ENCODE measurements at regions not wholly inside any gene's neighbourhood (a gene's known extent, or its start where the extent isn't known, plus 50 kb on each side); places are given as distances from the start of the nearest gene placed in this dataset.

- WGBS (ENCODE audit: insufficient coverage, low lambda C conversion rate), result 100% methylated on average over 1 of the region's 2 CpGs
- Histone ChIP-seq H3K27me3 (ENCODE audit: control insufficient read depth, insufficient read depth, low read length) (no peaks in the 10 kb centered on the region), H3K27ac (ENCODE audit: low read length) (no peak overlapping the region), H3K9me3 (ENCODE audit: control insufficient read depth, low read depth, low read length) (no peaks in the 10 kb centered on the region), H3K4me3 (ENCODE audit: low read length) (no peak overlapping the region), H3K4me1 (ENCODE audit: control insufficient read depth, insufficient read depth, low read length) (no peaks in the 10 kb centered on the region), H3K36me3 (ENCODE audit: control insufficient read depth, insufficient read depth, low read length) (no peaks in the 10 kb centered on the region)
- no peak for DNase-seq
Observed at GRCh38 chr20:4457566-4458543, 208.8 kb upstream of the ADRA1D start.

DNA sequence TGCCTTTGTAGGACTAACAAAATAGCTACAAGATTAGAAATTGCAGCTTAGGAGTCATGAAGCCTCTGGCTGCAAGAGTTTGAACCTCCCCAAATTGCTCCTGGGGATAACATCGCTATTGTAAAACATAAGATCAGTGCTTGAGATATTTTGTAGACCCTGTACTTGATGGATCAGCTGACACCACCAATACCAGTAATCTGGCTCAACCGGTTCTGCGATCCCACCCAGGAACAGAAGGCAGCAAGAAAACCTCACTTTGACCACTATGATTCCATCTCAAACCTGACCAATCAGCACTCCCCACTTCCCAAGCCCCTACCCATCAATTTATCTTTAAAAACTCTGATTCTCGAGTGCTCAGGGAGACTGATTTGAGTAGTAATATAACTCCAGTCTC is 206.9 kb upstream of the ADRA1D start:
- Histone ChIP-seq H3K9me3 (ENCODE audit: control insufficient read depth, low read depth, low read length) (no peaks in the 10 kb centered on the region), H3K36me3 (ENCODE audit: control insufficient read depth, insufficient read depth, low read length) (no peaks in the 10 kb centered on the region), H3K4me1 (ENCODE audit: control insufficient read depth, insufficient read depth, low read length) (no peaks in the 10 kb centered on the region), H3K4me3 (ENCODE audit: low read length) (no peak overlapping the region), H3K27ac (ENCODE audit: low read length) (no peak overlapping the region), H3K27me3 (ENCODE audit: control insufficient read depth, insufficient read depth, low read length) (no peaks in the 10 kb centered on the region)
- WGBS (ENCODE audit: insufficient coverage, low lambda C conversion rate), result no CpG with 5 or more reads among the region's 4 CpGs
- no peak for DNase-seq

DNA sequence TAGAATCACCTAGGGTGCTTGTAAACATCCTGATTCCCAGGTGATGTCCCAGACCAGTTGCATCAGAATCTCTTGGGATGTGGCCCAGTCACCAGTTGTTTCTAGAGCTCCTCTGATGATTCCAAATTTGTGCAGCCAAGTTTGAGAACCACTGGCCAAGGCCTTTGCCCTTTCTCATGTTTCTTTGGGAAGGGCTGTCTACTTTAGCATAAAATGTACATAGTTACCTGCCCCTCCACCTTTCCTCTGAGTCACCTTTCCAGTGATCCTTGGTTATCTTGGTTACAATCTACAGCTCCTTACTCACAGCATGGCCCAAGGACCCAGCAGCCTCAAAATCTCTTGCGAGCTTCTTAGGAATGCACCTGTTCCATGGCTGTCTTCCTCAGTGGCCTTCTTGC is 206.2 kb upstream of the ADRA1D start:
- no peaks in the 10 kb centered on the region for H3K9me3 ChIP-seq (ENCODE audit: control insufficient read depth, low read depth, low read length)

DNA sequence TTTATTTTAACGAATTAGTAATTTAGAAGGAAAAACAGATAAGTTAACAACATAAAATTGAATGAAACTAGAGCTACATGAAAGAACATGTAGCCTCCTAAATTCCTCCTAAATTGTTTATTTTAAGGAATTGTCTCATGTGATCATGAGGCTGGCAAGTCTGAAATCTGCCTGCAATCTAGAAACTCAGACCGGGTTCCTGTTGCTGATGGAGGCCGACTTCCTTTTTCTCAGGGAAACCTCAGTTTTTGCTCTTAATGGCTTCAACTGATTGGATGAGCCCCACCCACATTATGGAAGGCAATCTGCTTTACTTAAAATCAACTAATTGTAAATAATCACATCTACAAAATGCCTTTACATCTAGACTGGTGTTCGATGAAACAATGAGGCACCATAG is 205.0 kb upstream of the ADRA1D start:
- Histone ChIP-seq H3K27ac (ENCODE audit: low read length) (no peak overlapping the region), H3K4me1 (ENCODE audit: control insufficient read depth, insufficient read depth, low read length) (no peaks in the 10 kb centered on the region), H3K27me3 (ENCODE audit: control insufficient read depth, insufficient read depth, low read length) (no peaks in the 10 kb centered on the region), H3K9me3 (ENCODE audit: control insufficient read depth, low read depth, low read length) (no peaks in the 10 kb centered on the region), H3K36me3 (ENCODE audit: control insufficient read depth, insufficient read depth, low read length) (no peaks in the 10 kb centered on the region), H3K4me3 (ENCODE audit: low read length) (no peak overlapping the region)
- no peak for DNase-seq
- WGBS (ENCODE audit: insufficient coverage, low lambda C conversion rate), result 100% methylated on average over 1 of the region's 4 CpGs

More for the DNA sequence above, 206.2 kb upstream of the ADRA1D start:
- H3K4me3 ChIP-seq (ENCODE audit: low read length), result no peak overlapping the region
- no peaks in the 10 kb centered on the region for H3K4me1 ChIP-seq (ENCODE audit: control insufficient read depth, insufficient read depth, low read length)
- no peak for DNase-seq
- 100% methylated on average over 1 of the region's 1 CpG for WGBS (ENCODE audit: insufficient coverage, low lambda C conversion rate)
- no peaks in the 10 kb centered on the region for H3K36me3 ChIP-seq (ENCODE audit: control insufficient read depth, insufficient read depth, low read length)
- no peaks in the 10 kb centered on the region for H3K27me3 ChIP-seq (ENCODE audit: control insufficient read depth, insufficient read depth, low read length)
- no peak overlapping the region for H3K27ac ChIP-seq (ENCODE audit: low read length)

GRCh38 chr20:4453359-4453758 is 204.3 kb upstream of the ADRA1D start:
- H3K4me1 ChIP-seq (ENCODE audit: control insufficient read depth, insufficient read depth, low read length), result no peaks in the 10 kb centered on the region
- no peaks in the 10 kb centered on the region for H3K36me3 ChIP-seq (ENCODE audit: control insufficient read depth, insufficient read depth, low read length)
- H3K27me3 ChIP-seq (ENCODE audit: control insufficient read depth, insufficient read depth, low read length), result no peaks in the 10 kb centered on the region
- H3K4me3 ChIP-seq (ENCODE audit: low read length), result no peak overlapping the region
- no peaks in the 10 kb centered on the region for H3K9me3 ChIP-seq (ENCODE audit: control insufficient read depth, low read depth, low read length)
- WGBS (ENCODE audit: insufficient coverage, low lambda C conversion rate), result 80% methylated on average over 1 of the region's 1 CpG
- H3K27ac ChIP-seq (ENCODE audit: low read length), result no peak overlapping the region
- DNase-seq, result no peak

DNA sequence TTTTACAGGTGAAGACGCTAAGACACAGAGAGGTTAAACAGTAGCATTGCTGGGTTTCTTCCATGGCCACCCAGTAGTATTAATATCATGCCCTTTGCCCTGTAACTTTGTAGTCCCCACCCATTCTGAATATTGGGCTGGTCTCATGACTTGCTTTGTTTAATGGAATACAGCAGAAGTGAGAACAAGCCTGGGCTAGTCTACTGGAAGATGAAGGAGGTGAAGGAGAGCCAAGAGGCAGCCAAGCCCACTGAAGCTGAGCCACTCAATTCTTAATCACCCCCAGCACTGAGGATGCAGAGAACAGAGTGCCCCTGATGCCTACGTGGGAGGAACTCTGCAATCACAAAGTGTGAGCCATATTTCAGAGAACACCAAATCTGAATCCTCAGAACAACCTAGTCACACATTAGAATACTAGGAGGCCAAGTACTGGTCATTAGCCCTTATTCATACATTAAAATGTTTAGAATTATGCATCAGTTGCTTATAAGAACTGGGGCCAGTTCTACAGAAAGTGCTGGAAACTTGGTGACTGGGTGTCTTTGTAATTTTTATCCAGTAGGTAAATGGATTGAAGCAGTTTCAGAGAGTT is 202.5 kb upstream of the ADRA1D start:
- H3K27me3 ChIP-seq (ENCODE audit: control insufficient read depth, insufficient read depth, low read length), result no peaks in the 10 kb centered on the region
- H3K4me1 ChIP-seq (ENCODE audit: control insufficient read depth, insufficient read depth, low read length), result no peaks in the 10 kb centered on the region
- H3K27ac ChIP-seq (ENCODE audit: low read length), result no peak overlapping the region
- no peak for DNase-seq
- H3K9me3 ChIP-seq (ENCODE audit: control insufficient read depth, low read depth, low read length), result no peaks in the 10 kb centered on the region
- H3K36me3 ChIP-seq (ENCODE audit: control insufficient read depth, insufficient read depth, low read length), result no peaks in the 10 kb centered on the region
- WGBS (ENCODE audit: insufficient coverage, low lambda C conversion rate), result no CpG with 5 or more reads among the region's 2 CpGs
- H3K4me3 ChIP-seq (ENCODE audit: low read length), result no peak overlapping the region

DNA sequence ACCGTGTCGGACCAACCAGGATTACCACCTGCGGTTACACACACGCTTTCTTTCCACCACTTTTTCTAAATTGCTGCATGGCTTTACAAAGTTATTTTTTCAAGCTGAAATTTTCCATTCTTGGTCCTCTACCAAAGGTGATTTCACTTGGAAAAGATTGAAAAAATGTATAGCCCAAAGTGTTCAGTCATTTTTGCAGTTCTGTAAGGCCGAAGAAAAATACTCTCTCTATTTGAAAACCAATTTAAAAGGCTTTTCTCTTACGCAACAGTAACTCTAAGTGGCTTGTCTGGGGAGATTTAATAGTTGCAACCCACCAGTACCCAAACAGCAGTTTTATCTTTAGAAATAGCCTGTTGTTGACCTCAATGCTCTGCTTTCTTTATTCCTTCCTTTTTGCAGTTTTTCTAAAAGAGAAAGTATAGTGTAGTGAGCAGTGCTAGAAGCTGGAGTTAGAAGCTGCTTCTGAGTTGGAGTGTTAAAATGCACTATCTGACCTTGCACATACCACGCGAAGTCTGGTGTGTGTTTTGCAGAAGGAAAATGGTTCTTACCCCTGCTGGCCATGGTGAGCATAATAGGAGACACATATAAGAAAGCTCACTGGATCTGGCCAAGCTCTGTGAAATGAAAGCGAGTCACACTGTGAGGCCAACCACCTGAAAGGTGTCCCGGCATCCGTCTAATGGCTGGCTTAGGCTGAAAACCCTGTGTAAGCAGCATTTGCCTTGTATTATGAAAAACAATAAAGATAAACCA is 201.0 kb upstream of the ADRA1D start:
- H3K4me1 ChIP-seq (ENCODE audit: control insufficient read depth, insufficient read depth, low read length), result no peaks in the 10 kb centered on the region
- H3K9me3 ChIP-seq (ENCODE audit: control insufficient read depth, low read depth, low read length), result no peaks in the 10 kb centered on the region
- H3K36me3 ChIP-seq (ENCODE audit: control insufficient read depth, insufficient read depth, low read length), result no peaks in the 10 kb centered on the region
- no peak overlapping the region for H3K4me3 ChIP-seq (ENCODE audit: low read length)
- DNase-seq, result no peak
- no peak overlapping the region for H3K27ac ChIP-seq (ENCODE audit: low read length)
- H3K27me3 ChIP-seq (ENCODE audit: control insufficient read depth, insufficient read depth, low read length), result peaks cover 4% of the 10 kb centered on the region
- 94% methylated on average over 4 of the region's 11 CpGs for WGBS (ENCODE audit: insufficient coverage, low lambda C conversion rate)

DNA sequence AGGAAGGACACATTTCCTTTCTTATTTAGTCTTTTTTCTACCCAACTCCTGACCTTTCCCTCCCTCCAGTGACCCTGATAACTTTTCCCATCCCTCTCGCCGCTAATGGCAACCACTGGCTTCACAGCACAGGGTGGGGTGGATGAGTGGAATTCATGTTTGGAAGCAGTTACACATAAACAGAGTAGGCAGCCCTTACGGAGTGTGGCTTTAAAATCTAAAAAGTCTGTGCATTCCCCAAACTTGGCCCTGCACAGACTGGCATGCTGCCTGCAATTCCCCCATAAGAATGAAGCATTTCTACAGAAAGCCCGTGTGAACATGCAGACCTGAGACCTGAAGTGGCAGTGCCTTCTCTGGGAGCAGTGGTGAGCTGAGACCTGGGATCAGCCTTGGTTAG is 196.7 kb upstream of the ADRA1D start:
- no CpG with 5 or more reads among the region's 4 CpGs for WGBS (ENCODE audit: insufficient coverage, low lambda C conversion rate)
- Histone ChIP-seq H3K4me3 (ENCODE audit: low read length) (no peak overlapping the region), H3K4me1 (ENCODE audit: control insufficient read depth, insufficient read depth, low read length) (no peaks in the 10 kb centered on the region), H3K27me3 (ENCODE audit: control insufficient read depth, insufficient read depth, low read length) (peaks cover 4% of the 10 kb centered on the region), H3K36me3 (ENCODE audit: control insufficient read depth, insufficient read depth, low read length) (no peaks in the 10 kb centered on the region), H3K9me3 (ENCODE audit: control insufficient read depth, low read depth, low read length) (no peaks in the 10 kb centered on the region), H3K27ac (ENCODE audit: low read length) (no peak overlapping the region)
- no peak for DNase-seq

DNA sequence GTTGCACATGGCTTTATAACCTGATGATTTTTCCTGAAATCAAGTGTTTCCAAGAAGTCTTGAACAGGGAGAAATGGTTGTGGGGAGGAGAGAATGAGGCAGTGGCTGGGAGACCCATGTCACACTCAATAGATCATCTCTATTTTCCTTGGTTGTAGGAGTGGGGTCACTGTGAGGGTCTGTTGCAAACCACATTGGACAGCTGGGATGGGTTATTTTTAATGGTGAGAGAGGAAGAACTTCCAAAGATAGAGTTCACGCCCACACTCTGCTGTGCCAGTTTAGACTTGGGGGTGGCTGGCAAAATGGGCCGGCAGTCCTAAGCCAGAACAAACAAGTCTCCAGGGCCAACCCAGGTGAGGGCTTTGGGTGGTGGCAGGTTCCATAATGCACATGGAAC is 196.2 kb upstream of the ADRA1D start:
- WGBS (ENCODE audit: insufficient coverage, low lambda C conversion rate), result no CpG with 5 or more reads among the region's 2 CpGs
- Histone ChIP-seq H3K27ac (ENCODE audit: low read length) (no peak overlapping the region), H3K36me3 (ENCODE audit: control insufficient read depth, insufficient read depth, low read length) (no peaks in the 10 kb centered on the region), H3K9me3 (ENCODE audit: control insufficient read depth, low read depth, low read length) (no peaks in the 10 kb centered on the region), H3K4me1 (ENCODE audit: control insufficient read depth, insufficient read depth, low read length) (no peaks in the 10 kb centered on the region), H3K27me3 (ENCODE audit: control insufficient read depth, insufficient read depth, low read length) (peaks cover 4% of the 10 kb centered on the region), H3K4me3 (ENCODE audit: low read length) (no peak overlapping the region)
- no peak for DNase-seq

DNA sequence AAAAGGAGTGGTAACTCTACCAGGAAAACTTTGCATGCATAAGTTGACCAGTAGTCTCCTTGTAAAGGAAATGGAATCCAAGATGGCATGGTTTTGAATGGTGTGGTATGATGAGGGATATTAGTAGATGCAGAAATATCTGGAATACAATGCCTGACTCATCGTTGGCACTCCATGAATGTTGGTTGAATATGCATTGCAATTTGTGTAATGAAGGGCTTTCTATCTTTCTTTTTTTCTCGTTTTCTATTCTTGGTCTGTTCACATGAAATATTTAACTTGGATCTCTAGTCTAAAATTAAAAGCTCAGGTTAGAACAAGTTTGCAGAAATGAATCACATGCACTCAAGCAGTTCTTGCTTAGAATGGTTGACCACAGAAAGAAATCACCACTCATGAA is 195.3 kb upstream of the ADRA1D start:
- Histone ChIP-seq H3K27ac (ENCODE audit: low read length) (no peak overlapping the region), H3K36me3 (ENCODE audit: control insufficient read depth, insufficient read depth, low read length) (no peaks in the 10 kb centered on the region), H3K27me3 (ENCODE audit: control insufficient read depth, insufficient read depth, low read length) (peaks cover 4% of the 10 kb centered on the region), H3K4me3 (ENCODE audit: low read length) (no peak overlapping the region), H3K9me3 (ENCODE audit: control insufficient read depth, low read depth, low read length) (no peaks in the 10 kb centered on the region), H3K4me1 (ENCODE audit: control insufficient read depth, insufficient read depth, low read length) (no peaks in the 10 kb centered on the region)
- no CpG with 5 or more reads among the region's 2 CpGs for WGBS (ENCODE audit: insufficient coverage, low lambda C conversion rate)
- DNase-seq, result no peak
